Fibroblast of skin of back (primary cell): ENCODE measurements at regions not wholly inside any gene's neighbourhood (a gene's known extent, or its start where the extent isn't known, plus 50 kb on each side); places are given as distances from the start of the nearest gene placed in this dataset.

Source experiments
- DNase-seq: peaks from one replicate; pipeline ENCODE4 v3.0.0-alpha.2; 2013

DNA sequence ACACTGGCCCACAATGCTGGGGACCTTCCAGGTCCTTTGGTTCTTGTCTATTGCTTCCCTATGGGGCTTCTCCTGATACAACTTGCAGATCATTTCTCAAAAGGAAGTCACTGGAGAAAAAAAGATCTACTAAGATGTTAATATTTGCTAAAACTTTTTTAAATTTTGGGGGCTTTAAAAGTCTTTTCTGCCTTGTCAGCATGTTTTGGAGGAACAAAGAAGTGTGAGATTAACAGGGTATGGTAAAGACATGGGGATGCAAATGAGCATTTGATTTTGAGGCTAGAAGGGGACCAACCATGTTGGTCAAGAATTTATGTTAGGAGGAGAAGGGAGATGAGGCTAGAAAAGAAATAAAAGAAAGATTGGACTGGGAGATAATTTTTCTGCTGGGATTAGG, 515.4 kb downstream of the HTR7 start:
- no peak for DNase-seq

DNA sequence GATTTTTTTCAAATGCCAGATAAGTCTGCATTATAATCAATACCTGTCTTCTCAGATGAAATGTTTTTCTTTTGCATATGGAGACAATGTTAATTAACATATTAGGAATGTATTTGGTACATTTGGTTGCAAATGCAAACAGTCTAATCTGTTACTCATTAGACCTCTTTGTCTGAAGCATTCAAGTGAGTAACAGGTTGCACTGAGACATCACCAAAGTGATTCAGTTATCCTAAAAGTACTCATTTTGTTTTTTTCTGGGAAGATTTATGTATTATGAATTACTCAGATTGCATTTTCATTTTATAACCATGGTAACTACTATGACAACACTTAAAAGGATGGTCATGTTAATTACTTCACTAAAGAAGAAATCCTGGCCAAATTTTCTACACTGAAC, 513.6 kb downstream of the HTR7 start:
- no peak for DNase-seq

DNA sequence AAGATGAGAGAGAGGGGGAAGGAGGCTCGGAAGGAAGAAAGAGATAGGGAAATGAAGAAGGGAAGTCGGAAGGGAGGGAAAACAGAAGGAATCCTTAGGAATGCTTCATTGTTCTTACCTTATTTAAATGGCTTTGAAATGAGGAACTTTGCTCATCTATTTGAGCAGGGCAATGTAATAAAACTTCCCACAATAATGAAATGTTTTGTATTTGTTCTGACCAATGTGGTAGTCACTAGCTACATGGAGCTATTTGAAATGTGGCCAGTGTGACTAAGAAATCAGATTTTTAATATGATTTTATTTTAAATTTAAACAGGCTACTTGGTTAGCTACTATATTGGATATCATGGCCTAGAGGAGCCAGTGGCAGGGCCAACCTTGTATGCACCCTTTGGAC, 510.6 kb downstream of the HTR7 start:
- DNase-seq, result no peak

DNA sequence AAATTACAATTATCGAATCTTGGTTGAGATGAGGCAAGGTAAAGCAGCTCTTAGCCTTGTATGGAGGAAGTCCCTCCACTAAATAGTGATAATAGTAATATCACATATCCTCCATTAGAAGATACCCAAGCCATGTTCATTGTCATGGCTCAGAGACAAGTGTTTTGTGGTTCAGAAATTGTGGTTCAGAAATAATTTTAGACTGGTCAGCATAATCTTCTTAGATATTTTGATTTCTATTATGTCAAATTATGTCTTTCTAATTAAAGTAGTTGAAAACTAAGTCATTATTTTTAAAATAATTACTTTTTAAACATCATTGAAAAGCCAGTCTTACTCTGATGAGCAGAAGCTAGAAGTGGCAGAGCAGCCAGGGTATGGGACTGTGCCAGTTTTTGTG, 507.7 kb downstream of the HTR7 start:
- no peak for DNase-seq

DNA sequence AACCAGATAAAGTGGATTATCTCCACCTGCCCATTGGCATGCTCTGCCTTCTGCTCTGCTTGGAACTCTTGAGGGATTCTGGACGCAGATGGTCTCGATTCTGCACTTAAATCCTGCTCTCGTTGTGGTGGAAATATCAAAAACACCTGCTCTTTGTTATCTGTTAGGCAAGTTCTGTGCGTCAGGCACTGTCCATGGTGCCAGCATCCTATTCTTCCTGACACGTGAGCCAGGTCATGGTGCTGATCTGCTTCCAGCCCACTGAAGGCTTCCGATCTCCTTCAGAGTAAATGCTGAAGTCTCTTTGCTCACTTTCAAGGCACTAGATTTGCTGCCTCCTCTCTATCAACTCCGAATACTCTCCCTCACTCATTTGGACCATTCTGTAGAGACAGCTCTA, 505.6 kb downstream of the HTR7 start:
- peak; percentile 5 for DNase-seq

DNA sequence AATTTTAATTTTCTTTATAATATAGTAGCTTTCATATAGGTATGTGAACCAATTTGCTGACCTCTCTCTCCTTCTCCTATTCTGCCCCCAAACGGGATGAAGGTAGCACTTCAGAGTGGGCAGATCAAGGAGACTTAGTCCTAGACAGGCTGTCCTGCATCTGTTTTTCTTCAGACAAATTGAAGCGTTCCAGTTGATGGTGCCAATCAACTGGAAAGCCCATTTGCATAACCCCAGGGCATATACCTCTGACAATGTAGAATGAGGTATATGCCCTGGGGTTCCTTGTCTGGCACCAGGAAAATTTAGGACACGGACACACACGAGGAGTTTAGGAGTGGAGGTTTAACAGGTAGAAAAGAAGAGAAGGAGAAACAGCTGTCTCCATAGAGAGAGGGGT, 502.9 kb downstream of the HTR7 start:
- DNase-seq, result no peak

DNA sequence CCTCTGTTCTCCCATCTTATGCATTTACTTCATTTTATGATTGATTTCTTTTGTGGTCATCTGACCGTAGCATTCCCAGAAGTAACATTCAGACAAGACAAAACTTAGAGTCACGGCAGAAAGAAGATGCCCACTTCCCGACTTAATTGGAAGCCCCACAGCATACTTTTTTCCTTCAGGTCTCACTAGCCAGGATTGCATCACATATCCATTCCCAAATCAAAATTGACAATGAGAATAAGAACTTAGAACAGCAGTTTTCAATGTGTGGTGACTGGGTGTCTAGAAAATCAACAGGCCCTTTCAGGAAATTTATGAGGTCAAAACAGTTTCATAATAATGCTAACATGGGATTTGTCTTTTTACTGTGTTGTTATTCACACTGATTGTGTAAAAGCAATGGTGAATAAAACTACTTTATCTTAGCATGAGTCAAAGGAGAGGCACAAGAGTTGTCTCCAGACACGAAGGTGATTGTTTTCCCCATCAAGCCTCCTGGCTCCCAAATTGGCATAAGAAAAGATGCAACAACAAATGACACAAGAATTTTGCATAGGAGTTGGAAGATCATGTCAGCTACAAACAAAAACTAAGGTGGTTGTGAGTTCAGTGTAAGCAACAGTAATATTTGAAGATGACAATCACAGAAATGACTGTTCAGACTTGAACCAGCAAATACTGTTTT, 493.9 kb downstream of the HTR7 start:
- no peak for DNase-seq

DNA sequence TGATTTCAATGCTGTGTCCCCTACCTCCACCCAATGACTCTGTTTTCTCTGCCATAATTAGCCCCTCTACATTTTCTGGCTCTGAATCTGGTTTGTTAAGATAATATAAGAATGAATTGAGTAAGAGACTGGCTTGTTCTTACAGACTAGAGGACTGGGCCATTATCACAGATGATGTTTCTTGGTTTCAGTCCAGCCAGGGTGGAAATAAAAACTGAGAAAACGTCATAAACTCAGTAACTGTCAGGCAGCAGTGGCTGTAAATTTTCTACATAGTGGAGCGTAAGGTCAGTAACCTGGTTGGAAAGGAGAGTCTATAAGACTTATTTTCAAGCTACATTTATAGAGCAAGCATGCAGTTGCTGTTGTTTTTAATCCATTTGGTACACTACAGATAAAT, 485.4 kb downstream of the HTR7 start:
- no peak for DNase-seq

DNA sequence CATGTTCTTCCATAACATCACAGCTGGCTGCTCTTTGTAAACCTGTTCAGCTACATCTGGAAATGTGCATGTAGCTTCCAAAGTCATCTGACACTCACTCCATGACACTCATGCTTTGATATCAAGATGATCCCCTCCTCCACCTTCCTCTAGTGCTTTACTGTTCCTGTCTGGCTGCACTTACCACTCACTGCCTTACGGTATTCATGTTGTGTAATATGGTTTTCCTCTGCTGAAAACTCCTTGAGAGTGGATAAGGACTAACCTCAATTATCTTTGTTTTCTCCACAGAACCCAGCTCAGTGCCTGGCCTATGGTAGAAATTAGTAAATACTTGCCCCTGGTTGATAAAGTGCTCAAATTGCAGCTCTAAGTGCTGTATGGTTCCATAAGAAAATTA, 483.9 kb downstream of the HTR7 start:
- no peak for DNase-seq

DNA sequence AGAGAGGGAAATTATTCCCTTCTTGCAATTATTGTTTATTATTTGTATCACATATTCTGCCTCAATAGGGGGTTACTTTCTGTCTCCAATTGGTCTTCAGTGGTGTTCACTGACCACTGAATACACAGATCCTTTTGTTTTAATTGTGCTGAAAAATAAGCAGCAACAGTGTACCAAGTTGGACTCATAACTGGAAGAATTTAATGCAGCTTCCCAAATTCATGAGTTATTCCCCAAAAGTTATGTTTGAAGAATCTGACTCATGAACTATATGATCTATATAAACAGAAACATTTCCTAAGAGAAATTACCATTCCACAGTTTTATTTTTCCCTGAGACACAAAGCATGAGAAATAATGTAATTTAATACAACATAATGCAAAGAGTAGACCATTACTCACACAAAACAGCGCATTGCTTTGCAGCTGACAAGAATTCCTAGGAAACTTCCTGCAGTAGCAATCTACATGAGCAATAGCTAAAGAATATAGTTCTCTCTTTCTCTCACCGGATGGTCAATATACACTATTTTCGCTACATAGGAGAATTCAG, 479.2 kb downstream of the HTR7 start:
- DNase-seq, result peak; percentile 92

DNA sequence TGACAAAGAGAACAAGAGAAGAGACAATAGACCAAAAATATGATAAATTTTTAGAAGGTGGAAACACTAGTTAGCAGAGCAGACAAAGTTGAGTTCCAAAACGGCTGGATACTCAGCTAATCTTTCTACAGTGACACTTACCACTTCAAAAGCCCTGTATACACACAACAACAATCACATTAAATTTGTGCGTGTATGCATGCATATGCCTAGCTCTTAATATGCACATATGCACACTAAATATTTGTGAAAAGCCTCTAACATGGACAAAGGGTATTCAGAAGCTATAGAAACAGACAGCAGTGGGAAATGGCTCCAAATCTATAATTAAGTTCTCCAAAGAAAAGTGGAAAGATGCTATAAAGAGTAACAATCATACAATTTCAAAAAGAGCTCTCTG, 476.4 kb downstream of the HTR7 start:
- no peak for DNase-seq

DNA sequence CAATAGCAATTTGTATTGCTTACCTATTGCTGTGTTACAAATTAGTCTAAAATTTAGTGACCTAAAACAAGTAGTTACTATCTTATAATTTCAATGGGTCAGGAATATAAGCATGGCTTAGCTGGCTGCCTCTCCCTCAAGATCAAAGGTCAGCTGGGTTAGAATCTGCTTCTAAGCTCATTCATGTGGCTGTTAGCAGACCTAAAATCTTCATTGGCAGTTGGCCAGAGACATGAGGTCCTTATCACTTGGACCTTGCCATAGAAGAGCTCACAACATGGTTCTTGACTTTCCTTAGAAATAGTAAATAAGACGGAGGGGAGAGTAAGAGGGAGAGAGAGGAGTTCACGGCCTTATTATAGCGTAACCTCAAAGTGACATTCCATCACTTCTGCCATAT, 468.0 kb downstream of the HTR7 start:
- no peak for DNase-seq

DNA sequence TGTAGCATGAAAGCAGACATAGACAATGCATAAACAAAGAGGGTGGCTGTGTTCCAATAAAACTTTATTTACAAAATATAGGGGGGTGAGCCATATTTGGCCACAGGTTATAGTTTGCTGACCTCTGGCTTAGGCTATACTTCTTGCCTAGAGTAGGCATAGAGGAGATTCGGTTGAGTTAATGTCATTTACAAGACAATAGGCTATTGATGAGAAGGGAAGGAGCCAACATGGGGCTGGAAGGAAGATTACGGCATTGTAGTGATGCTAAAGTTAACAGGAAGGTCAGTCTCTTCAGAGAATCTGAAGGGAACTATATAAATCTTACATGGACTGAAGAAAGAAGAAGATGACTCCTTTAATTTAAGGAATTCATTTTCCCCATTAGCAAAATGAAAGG, 463.5 kb downstream of the HTR7 start:
- no peak for DNase-seq

DNA sequence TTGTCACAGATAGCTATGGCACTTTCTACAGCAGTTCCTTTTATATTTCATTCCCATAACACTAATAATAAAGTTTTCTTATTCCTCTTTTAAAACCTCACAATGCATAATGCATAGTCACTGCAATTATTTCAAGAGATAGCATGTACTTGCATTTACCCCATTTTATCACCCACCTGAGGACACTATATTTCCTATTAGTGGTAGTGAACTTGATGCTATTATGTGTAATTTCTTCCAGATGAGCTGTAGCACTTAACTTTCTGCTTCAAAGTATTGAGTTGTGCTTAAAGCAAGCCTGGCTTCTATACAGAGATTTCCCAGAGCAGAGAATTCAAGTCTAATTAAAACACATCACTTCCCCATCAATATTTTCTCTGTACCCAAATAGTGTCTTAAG, 461.1 kb downstream of the HTR7 start:
- no peak for DNase-seq

DNA sequence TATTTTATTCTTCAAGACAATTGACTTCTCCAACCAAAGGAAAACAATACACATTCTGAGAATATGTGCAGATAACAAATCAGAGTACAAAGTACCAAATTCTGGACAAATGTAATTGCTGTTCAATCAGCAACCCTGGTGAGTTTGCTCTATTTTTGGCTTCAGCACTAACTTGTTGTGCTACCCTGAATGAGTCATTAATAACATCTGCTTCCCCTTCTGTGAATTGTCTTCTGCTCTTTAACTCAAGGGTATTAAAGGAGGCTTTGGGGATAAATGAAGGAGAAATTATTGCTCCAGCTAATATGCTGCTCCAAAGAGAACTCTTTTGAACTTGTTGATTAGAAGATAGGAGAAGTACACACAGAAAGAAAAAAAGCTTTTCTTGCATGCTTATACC, 459.3 kb downstream of the HTR7 start:
- DNase-seq, result no peak

DNA sequence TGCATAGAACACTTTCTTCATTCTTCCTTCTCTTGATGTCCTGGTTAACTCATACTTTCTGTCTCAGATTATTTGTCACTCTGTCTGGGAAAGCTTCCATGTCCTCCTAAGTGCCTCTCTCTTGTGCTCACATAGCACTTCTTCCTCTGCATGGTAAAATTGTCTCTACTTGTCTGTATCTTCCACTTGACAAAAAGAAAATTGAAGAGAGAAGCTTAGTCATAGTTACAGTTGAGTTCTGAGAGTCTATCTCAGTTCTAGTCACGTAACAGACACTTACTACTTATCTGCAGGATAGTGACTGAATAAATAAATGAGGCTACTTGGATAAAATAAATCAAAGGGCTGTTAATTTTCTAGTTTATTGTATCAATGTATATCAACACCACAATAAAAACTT, 458.1 kb downstream of the HTR7 start:
- DNase-seq, result no peak

DNA sequence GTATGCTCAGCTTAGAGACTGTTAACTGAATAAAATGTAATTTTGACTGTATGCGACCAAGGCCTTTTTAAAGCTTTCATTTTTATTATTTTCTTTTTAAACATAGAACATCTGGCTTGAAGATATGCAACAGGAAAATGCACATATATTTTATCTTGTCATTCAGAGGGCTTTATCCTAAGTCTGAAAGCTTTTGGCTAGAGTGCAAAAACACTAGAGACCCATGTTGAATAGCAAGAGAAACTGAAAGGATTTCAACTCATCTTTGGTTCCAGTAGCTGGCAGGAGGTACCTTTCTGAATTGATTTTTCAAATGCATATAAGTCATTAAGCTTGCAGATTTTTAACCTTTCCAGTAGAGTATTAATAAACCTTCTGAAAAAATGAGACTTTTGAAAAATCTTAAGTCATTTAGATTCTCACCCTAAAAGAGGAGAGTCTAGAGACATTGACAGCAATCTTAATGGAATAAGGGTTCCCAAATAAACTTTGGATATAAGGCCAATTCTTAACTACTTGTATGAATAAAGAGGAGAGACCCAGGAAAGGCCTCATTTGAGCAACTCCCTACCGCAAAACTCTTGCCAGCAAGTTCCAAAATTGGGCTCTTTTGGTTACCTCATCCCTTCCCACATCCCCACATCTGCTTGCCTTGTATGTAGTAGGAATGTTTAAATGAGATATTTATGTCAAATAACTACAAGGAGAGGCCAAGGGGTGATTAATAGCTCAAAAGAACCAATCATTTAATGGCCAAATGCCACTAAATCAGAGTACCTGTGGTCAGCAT, 454.4 kb downstream of the HTR7 start:
- no peak for DNase-seq

DNA sequence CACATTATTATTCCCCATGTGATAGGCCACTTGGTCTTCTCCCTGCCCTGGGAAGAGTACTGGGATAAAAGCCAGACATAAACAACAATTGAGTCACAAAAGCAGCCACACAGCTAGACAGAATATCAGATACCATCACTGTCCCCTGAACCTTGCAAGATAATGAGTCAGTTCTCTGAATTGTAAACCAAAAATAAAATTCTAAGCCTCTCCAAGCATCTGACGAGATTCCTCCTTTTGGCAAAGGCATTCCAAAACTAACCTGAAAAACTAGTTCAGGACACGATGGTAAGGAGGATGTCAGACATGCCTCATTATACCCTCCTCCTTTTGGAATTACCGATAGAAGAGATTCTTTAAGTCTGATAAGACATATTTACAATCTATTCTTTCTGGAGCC, 450.7 kb downstream of the HTR7 start:
- DNase-seq, result peak; percentile 87

DNA sequence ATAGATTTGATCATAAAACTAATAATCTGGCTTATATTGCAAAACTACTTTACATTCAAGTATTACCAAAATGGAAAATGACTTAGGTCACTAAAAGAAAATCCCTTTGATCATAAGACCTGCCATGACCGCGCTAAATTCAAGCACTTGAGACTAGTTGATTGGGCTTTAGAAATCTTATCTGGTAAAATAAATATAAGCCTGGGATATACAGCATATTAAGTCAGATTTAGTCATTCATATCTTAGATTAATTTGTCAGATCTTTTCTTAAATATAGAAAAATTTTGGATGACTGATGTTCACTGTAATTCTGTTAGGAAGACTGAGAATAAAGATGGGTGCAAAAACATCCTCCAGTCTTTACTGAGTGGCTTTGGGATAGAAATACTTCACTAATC, 450.0 kb downstream of the HTR7 start:
- DNase-seq, result no peak

DNA sequence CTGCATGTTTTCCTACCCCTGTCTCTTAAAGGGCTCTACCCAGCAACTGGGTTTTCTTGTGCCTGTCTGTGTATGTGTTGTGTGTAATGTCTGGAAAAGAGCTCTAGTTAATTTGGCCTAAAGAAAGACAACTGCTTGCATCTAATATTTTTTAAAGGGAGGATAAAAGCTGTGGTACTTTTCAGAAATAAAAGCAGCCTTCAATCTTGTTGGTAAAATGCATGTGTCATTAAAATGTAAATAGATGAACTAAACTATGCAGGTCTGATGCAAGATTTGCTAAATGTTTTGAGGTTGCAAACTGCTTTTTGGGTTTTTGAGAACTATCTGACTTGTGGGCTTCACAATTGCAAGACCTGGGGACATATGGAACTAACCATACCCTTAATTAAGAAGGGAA, 445.3 kb downstream of the HTR7 start:
- no peak for DNase-seq

DNA sequence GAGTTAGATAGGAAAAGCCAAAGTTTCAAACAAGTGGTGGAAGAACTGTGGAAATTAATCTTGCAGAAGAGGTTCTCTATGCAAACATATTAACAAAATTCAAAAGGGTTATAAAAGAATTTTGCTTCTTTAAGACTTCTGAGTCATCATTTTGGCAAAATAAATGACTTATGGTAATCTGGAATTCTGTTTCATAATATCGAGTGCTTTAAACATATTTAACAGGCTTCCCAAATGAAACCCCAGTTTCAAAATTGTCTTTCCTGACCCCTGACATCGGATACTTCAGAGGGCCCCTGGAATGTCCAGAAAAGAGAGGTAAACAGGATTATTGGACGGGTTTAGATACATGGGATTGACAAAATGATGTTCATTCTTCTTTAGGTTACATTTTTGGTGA, 444.6 kb downstream of the HTR7 start:
- peak; percentile 48 for DNase-seq

DNA sequence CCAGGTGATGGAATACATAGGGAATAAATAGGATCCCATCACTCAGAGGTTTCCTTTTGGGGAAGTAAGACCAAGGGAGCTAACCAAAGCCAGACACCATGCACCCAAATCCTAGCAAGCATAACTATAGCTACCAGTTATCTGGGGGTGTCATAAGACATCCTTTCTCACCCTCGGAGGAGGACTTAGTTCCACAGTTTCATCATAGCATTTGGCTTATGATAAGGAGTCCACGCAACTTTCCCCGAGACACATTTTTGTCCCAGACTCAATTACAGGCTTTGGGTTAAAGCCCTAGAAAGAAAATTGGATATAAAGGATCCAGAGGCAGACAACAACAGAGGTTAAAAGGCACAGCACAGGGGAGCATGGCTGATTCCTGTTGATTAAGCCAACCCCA, 442.9 kb downstream of the HTR7 start:
- no peak for DNase-seq

DNA sequence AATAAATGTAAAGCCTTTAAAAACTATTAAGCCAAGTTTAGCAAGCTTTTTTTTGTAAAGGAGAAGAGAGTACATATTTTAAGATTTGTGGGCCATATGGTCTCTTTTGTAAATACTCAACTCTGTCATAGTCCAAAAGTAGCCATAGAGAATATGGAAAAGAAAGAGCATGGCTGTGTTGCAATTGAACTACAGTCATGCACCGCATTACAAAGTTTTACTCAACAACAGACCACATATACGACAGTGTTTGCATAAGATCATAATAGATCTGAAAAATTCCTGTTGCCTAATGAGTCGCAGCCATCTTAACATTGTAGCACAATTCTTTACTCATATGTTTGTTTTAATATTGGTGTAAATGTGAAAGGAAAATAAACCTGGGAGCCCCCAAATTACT, 440.8 kb downstream of the HTR7 start:
- peak; percentile 68 for DNase-seq

DNA sequence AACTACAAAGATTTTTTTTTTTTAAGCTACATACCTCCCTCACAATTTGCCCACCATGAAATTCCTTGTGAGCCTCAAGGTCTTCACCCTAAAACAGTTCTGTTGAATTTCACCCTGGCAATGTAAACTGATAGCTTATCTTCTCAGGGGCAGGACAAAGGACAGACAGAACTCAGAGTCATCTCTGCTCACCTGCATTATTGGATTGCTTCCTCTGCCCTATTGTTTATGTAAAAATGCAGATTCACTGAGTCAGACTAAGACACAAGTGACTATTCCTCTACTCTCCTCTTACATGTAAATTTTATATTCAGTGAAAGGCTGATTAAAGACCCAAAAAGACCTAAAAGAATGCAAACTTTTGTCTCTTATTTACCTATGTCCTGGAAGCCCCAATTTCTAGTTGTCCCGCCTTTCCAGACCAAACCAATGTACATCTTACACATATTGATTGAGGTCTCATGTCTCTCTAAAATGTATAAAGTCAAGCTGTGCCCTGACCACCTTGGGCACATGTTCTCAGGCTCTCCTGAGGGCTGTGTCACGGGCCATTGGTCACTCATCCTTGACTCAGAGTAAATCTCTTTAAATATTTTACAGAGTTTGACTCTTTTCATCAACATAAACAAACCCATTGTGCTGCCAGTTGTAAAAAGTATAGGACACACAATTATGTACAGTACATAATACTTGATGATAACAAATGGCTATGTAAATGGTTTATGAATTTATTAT, 440.2 kb downstream of the HTR7 start:
- DNase-seq, result no peak
